PC-3 (cell line): ENCODE measurements at regions not wholly inside any gene's neighbourhood (a gene's known extent, or its start where the extent isn't known, plus 50 kb on each side); places are given as distances from the start of the nearest gene placed in this dataset.

ENCODE experiments used
- CTCF ChIP-seq: fragments of 300-600 bp; sonication (generic); conservative IDR thresholded peaks from 2 replicates; pipeline ENCODE4 v1.5.1; 2017; ENCODE audit warnings: antibody characterized with exemption, low read depth, mild to moderate bottlenecking, low read length
- EZH2 ChIP-seq: fragments of 300-600 bp; sonication (generic); IDR thresholded peaks from one replicate; pipeline ENCODE4 v1.6.1; 2017; ENCODE audit warnings: antibody characterized with exemption, mild to moderate bottlenecking, low read length; ENCODE audit not compliant: unreplicated experiment
- EZH2phosphoT487 ChIP-seq: fragments of 300-600 bp; sonication (generic); IDR thresholded peaks from 2 replicates; pipeline ENCODE4 v1.6.1; 2018; ENCODE audit warnings: mild to moderate bottlenecking, antibody characterized with exemption, low read length, borderline replicate concordance

GRCh38 chr13:94933936-94934335, 221.6 kb upstream of the SOX21 start:
- TF ChIP-seq CTCF = no peak
- no peak for TF ChIP-seq EZH2
- TF ChIP-seq EZH2phosphoT487 = no peak
